HG03460 (cell line): ENCODE measurements at regions not wholly inside any gene's neighbourhood (a gene's known extent, or its start where the extent isn't known, plus 50 kb on each side); places are given as distances from the start of the nearest gene placed in this dataset.
"Not testable (repeated sequence)": the region's sequence is repeated elsewhere in the genome, so short reads cannot be mapped to it uniquely, and the experiment has no call there.

Experiments used
- ATAC-seq: cut with Tn5 transposase; IDR thresholded peaks from one replicate; pipeline ENCODE4 v1.9.1; 2021; ENCODE audit not compliant: unreplicated experiment

GRCh38 chr2:20130821-20131645 is 79.6 kb upstream of the LAPTM4A start:
- ATAC-seq: no peak

GRCh38 chr2:20130160-20130560 is 78.7 kb upstream of the LAPTM4A start:
- ATAC-seq: no peak

GRCh38 chr2:20129331-20130159 is 78.1 kb upstream of the LAPTM4A start:
- no peak for ATAC-seq

GRCh38 chr2:20128506-20129330 is 77.3 kb upstream of the LAPTM4A start:
- no peak for ATAC-seq

GRCh38 chr2:20126469-20126868 is 75.0 kb upstream of the LAPTM4A start:
- ATAC-seq: no peak

- ATAC-seq: no peak
Measured at GRCh38 chr2:20126040-20126439, 74.6 kb upstream of the LAPTM4A start.

GRCh38 chr2:20125616-20126015 is 74.2 kb upstream of the LAPTM4A start:
- no peak for ATAC-seq

GRCh38 chr2:20125164-20125563 is 73.7 kb upstream of the LAPTM4A start:
- no peak for ATAC-seq

GRCh38 chr2:20123871-20124594 is 72.6 kb upstream of the LAPTM4A start:
- no peak for ATAC-seq

GRCh38 chr2:20122864-20123263 is 71.4 kb upstream of the LAPTM4A start:
- no peak for ATAC-seq

GRCh38 chr2:20120569-20121416 is 69.4 kb upstream of the LAPTM4A start:
- ATAC-seq: no peak

- ATAC-seq: no peak
Measured at GRCh38 chr2:20118051-20118450, 66.6 kb upstream of the LAPTM4A start.

GRCh38 chr2:20115902-20116301 is 64.5 kb upstream of the LAPTM4A start:
- ATAC-seq: no peak

- no peak for ATAC-seq
Measured at GRCh38 chr2:20115374-20115773, 63.9 kb upstream of the LAPTM4A start.

GRCh38 chr2:20113986-20114938 is 62.8 kb upstream of the LAPTM4A start:
- ATAC-seq: no peak

GRCh38 chr2:20113004-20113796 is 61.8 kb upstream of the LAPTM4A start:
- ATAC-seq: no peak

- ATAC-seq: not testable (repeated sequence)
Measured at GRCh38 chr2:20112361-20112760, 60.9 kb upstream of the LAPTM4A start.
